ENCODE measurements at regions not wholly inside any gene's neighbourhood (a gene's known extent, or its start where the extent isn't known, plus 50 kb on each side); places are given as distances from the start of the nearest gene placed in this dataset.

DNA sequence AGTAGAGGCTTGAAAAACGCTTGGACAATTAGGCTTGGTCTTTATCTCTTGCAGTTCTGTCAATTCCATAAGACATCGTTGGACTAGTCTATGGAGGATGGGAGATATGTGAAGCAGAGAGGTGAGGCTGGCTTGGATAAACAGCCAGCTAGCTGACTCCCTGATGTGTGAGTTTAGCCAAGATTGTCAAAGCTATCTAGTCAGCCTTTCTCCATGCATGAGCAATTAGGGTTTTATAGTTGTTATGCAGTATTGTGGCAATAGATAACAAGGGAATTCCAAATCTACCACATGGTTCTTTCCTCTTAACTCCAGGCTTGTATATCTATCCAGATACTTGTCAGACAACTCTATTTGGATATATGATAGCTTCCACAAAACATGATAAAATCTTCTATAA, 153.6 kb upstream of the NRXN3 start:
- ChIA-PET POLR2A (no interaction called here), CTCF (no interaction called here)
- no peak overlapping the region for H3K4me2 ChIP-seq (replicated peaks; ENCODE audit: low read depth, low read length, poor library complexity, severe bottlenecking)
- no peak overlapping the region for H2AFZ ChIP-seq (ENCODE audit: insufficient read depth, low read depth, low read length, poor library complexity, severe bottlenecking)
- no peaks in the 10 kb centered on the region for H3K9me3 Mint-ChIP-seq (ENCODE audit: insufficient read depth)
- WGBS (ENCODE audit: insufficient coverage), result 86% methylated on average over 2 of the region's 2 CpGs
- TF ChIP-seq, protein P1, sequence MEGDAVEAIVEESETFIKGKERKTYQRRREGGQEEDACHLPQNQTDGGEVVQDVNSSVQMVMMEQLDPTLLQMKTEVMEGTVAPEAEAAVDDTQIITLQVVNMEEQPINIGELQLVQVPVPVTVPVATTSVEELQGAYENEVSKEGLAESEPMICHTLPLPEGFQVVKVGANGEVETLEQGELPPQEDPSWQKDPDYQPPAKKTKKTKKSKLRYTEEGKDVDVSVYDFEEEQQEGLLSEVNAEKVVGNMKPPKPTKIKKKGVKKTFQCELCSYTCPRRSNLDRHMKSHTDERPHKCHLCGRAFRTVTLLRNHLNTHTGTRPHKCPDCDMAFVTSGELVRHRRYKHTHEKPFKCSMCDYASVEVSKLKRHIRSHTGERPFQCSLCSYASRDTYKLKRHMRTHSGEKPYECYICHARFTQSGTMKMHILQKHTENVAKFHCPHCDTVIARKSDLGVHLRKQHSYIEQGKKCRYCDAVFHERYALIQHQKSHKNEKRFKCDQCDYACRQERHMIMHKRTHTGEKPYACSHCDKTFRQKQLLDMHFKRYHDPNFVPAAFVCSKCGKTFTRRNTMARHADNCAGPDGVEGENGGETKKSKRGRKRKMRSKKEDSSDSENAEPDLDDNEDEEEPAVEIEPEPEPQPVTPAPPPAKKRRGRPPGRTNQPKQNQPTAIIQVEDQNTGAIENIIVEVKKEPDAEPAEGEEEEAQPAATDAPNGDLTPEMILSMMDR (IDR thresholded peaks at IDR 0.05), result no peak
- TF ChIP-seq EZH2 (IDR thresholded peaks at IDR 0.05; ENCODE audit: borderline replicate concordance, insufficient read depth, low read depth, low read length, poor library complexity, severe bottlenecking), result no peak
- H3K27ac ChIP-seq (ENCODE audit: low read length in 2 of 2), result no peak overlapping the region
- H4K20me1 ChIP-seq (ENCODE audit: control insufficient read depth, insufficient read depth, low read length, poor library complexity, severe bottlenecking), result no peaks in the 10 kb centered on the region
- no peak overlapping the region for H3K9ac ChIP-seq (ENCODE audit: low read length)
- no peak for ATAC-seq (ENCODE audit: low read depth)
- no peaks in the 10 kb centered on the region for H3K36me3 ChIP-seq (replicated peaks in 1 of 2; ENCODE audit: control extremely low read depth in 1 of 2, control insufficient read depth in 1 of 2, extremely low read depth in 1 of 2, insufficient read depth in 2 of 2, low read length in 1 of 2)
- no peaks in the 10 kb centered on the region for H3K4me1 Mint-ChIP-seq
- no peak for DNase-seq
- intact Hi-C loops (cut with micrococcal nuclease), result no loop called here
- no peaks in the 10 kb centered on the region for H3K9me3 ChIP-seq (ENCODE audit: control extremely low read depth in 1 of 3, control insufficient read depth in 2 of 3, insufficient read depth in 1 of 3, low read length in 2 of 3)
- peaks cover 0 to 11% (median 0%) of the 10 kb centered on the region in 4 experiments for H3K27me3 ChIP-seq (replicated peaks in 1 of 4; ENCODE audit: control extremely low read depth in 1 of 4, control insufficient read depth in 3 of 4, insufficient read depth in 4 of 4, low read length in 3 of 4)
- no peak overlapping the region for H3K4me3 Mint-ChIP-seq
- H3K4me1 ChIP-seq (ENCODE audit: control insufficient read depth in 2 of 2, insufficient read depth in 2 of 2, low read length in 2 of 2), result no peaks in the 10 kb centered on the region
- H3K27ac Mint-ChIP-seq, result no peak overlapping the region
- H3K27me3 Mint-ChIP-seq, result peaks cover 19% of the 10 kb centered on the region
- no peak overlapping the region for H3K4me3 ChIP-seq (ENCODE audit: control extremely low read depth in 1 of 5, extremely low read depth in 1 of 5, insufficient read depth in 1 of 5, low read depth in 2 of 5, low read length in 4 of 5)
- no peaks in the 10 kb centered on the region for H3K79me2 ChIP-seq (ENCODE audit: control insufficient read depth, insufficient read depth, low read length)

DNA sequence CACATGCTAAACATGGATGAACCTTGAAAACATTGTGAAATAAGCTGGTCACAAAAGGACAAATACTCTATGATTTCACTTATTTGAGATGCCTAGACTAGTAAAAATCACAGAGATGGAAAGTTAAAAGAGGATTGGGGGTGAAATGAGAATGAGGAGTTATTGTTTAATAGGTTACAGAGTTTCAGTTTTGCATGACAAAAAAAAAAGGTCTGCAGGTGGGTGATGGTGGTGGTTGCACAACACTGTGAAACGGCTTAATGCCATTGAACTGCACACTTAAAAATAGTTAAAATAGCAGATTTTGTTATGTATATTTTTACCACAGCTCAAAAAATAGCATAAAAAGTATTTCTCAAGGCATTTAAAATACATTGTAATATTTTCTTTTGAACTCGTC, 151.9 kb upstream of the NRXN3 start:
- H3K9me3 ChIP-seq (ENCODE audit: control extremely low read depth in 1 of 3, control insufficient read depth in 2 of 3, insufficient read depth in 1 of 3, low read length in 2 of 3), result no peaks in the 10 kb centered on the region
- intact Hi-C loops (cut with micrococcal nuclease), result no loop called here
- H3K79me2 ChIP-seq (ENCODE audit: control insufficient read depth, insufficient read depth, low read length), result no peaks in the 10 kb centered on the region
- H3K9ac ChIP-seq (ENCODE audit: low read length), result no peak overlapping the region
- ChIA-PET CTCF (no interaction called here), POLR2A (no interaction called here)
- no peaks in the 10 kb centered on the region for H3K9me3 Mint-ChIP-seq (ENCODE audit: insufficient read depth)
- no peak overlapping the region for H3K27ac Mint-ChIP-seq
- H2AFZ ChIP-seq (ENCODE audit: insufficient read depth, low read depth, low read length, poor library complexity, severe bottlenecking), result no peak overlapping the region
- H3K27me3 ChIP-seq (replicated peaks in 1 of 4; ENCODE audit: control extremely low read depth in 1 of 4, control insufficient read depth in 3 of 4, insufficient read depth in 4 of 4, low read length in 3 of 4), result peaks cover 0 to 11% (median 0%) of the 10 kb centered on the region in 4 experiments
- H3K4me1 ChIP-seq (ENCODE audit: control insufficient read depth in 2 of 2, insufficient read depth in 2 of 2, low read length in 2 of 2), result no peaks in the 10 kb centered on the region
- H3K27ac ChIP-seq (ENCODE audit: low read length in 2 of 2), result no peak overlapping the region
- no peak for ATAC-seq (ENCODE audit: low read depth)
- no peak overlapping the region for H3K4me3 ChIP-seq (ENCODE audit: control extremely low read depth in 1 of 5, extremely low read depth in 1 of 5, insufficient read depth in 1 of 5, low read depth in 2 of 5, low read length in 4 of 5)
- peaks cover 19% of the 10 kb centered on the region for H3K27me3 Mint-ChIP-seq
- no peak for TF ChIP-seq EZH2 (IDR thresholded peaks at IDR 0.05; ENCODE audit: borderline replicate concordance, insufficient read depth, low read depth, low read length, poor library complexity, severe bottlenecking)
- no CpG with 5 or more reads among the region's 2 CpGs for WGBS (ENCODE audit: insufficient coverage)
- no peak overlapping the region for H3K4me2 ChIP-seq (replicated peaks; ENCODE audit: low read depth, low read length, poor library complexity, severe bottlenecking)
- no peak overlapping the region for H3K4me3 Mint-ChIP-seq
- no peak for DNase-seq
- H3K36me3 ChIP-seq (replicated peaks in 1 of 2; ENCODE audit: control extremely low read depth in 1 of 2, control insufficient read depth in 1 of 2, extremely low read depth in 1 of 2, insufficient read depth in 2 of 2, low read length in 1 of 2), result no peaks in the 10 kb centered on the region
- H4K20me1 ChIP-seq (ENCODE audit: control insufficient read depth, insufficient read depth, low read length, poor library complexity, severe bottlenecking), result no peaks in the 10 kb centered on the region
- H3K4me1 Mint-ChIP-seq, result no peaks in the 10 kb centered on the region

All from B cell (primary cell).